Endothelial cell of umbilical vein (primary cell): ENCODE measurements at regions not wholly inside any gene's neighbourhood (a gene's known extent, or its start where the extent isn't known, plus 50 kb on each side); places are given as distances from the start of the nearest gene placed in this dataset.

Experiments used
- BruUV-seq: library from RNA; stranded (reverse); fragments of 400-500 nt; replicated peaks from 2 replicates; lab custom pipeline; 2021; lab: Mats Ljungman, UMichigan
- CTCF ChIA-PET: fragments of 300-600, 350-600 bp; sonication (Branson Sonifier 250); formaldehyde crosslinking; loops from one replicate; lab custom pipeline; 2021; ENCODE audit warnings: antibody characterized with exemption, inconsistent platforms; lab: Charles Lee
- POLR2A ChIA-PET: fragments of 300-600, 350-600 bp; sonication (Branson Sonifier 250); formaldehyde crosslinking; loops from one replicate; lab custom pipeline; 2021; ENCODE audit warnings: antibody characterized with exemption, inconsistent platforms; lab: Charles Lee
- DNase-seq: peaks from one replicate; pipeline ENCODE4 v3.0.0-alpha.2; 2011; ENCODE audit warnings: low read depth, low spot score
- FAIRE-seq: peaks from 2 replicates; lab custom pipeline; 2011; peaks lifted over from hg19 to GRCh38; lab: Jason Lieb, UNC
- H2AFZ ChIP-seq: 2 replicates; pipeline ENCODE4 v1.6.0; 2012; ENCODE audit warnings: low read depth, low read length, control low read depth, inconsistent platforms
- H3K27ac ChIP-seq: 2 replicates; pipeline ENCODE4 v1.5.1; 2011; ENCODE audit warnings: low read depth, mild to moderate bottlenecking, control low read depth, low read length, moderate library complexity; ENCODE audit not compliant: insufficient read depth
- H3K27me3 ChIP-seq, 2 experiments: 2 replicates each; pipeline versions ENCODE4 v1.6.0 to v1.6.1; 2011; ENCODE audit warnings: low read length in 2 of 2, mixed read lengths in 1 of 2; ENCODE audit not compliant: control insufficient read depth in 2 of 2, insufficient read depth in 2 of 2
- H3K36me3 ChIP-seq, 2 experiments: 2 replicates in 1 of 2; 3 replicates in 1 of 2; pipeline ENCODE4 v1.5.1; 2011; ENCODE audit warnings: low read length in 2 of 2, mild to moderate bottlenecking in 1 of 2, moderate library complexity in 1 of 2; ENCODE audit not compliant: control insufficient read depth in 2 of 2, insufficient read depth in 2 of 2; ENCODE audit errors: extremely low read depth in 1 of 2
- H3K4me1 ChIP-seq: 3 replicates; pipeline ENCODE4 v1.5.1; 2011; ENCODE audit warnings: mild to moderate bottlenecking, low read length; ENCODE audit not compliant: control insufficient read depth, insufficient read depth; ENCODE audit errors: extremely low read depth
- H3K4me2 ChIP-seq: 2 replicates; pipeline ENCODE4 v1.6.1; 2011; ENCODE audit warnings: low read length, control low read depth, mixed read lengths; ENCODE audit not compliant: insufficient read depth
- H3K4me3 ChIP-seq, 3 experiments: fragments of 200-600 bp in 1 of 3; sonication (generic), shearing (Covaris generic) in 1 of 3; replicated peaks in 1 of 3; 2 replicates each; pipeline ENCODE4 v1.5.1; 2011 to 2016; ENCODE audit warnings: control low read depth in 3 of 3, low read length in 3 of 3, mild to moderate bottlenecking in 2 of 3, inconsistent platforms in 1 of 3, low read depth in 1 of 3, moderate library complexity in 1 of 3; ENCODE audit not compliant: insufficient read depth in 1 of 3
- H3K79me2 ChIP-seq: 2 replicates; pipeline ENCODE4 v1.6.0; 2012; ENCODE audit warnings: low read length, inconsistent platforms; ENCODE audit not compliant: control insufficient read depth, insufficient read depth
- H3K9ac ChIP-seq: replicated peaks from 2 replicates; pipeline ENCODE3; 2011; ENCODE audit warnings: low read length, control low read depth; ENCODE audit not compliant: insufficient read depth; ENCODE audit errors: extremely low read depth
- H3K9me1 ChIP-seq: replicated peaks from 3 replicates; pipeline ENCODE4 v1.6.0; 2011; ENCODE audit warnings: mild to moderate bottlenecking, low read length; ENCODE audit not compliant: control insufficient read depth, insufficient read depth; ENCODE audit errors: extremely low read depth
- H3K9me3 ChIP-seq: replicated peaks from 2 replicates; pipeline ENCODE4 v1.5.1; 2012; ENCODE audit warnings: low read length, inconsistent platforms; ENCODE audit not compliant: control insufficient read depth, insufficient read depth
- H4K20me1 ChIP-seq: replicated peaks from 2 replicates; pipeline ENCODE3; 2011; ENCODE audit warnings: mild to moderate bottlenecking, low read length; ENCODE audit not compliant: control insufficient read depth, insufficient read depth; ENCODE audit errors: extremely low read depth
- CTCF ChIP-seq, 2 donors: IDR thresholded peaks; 1 replicate in 1 of 2; 2 replicates in 1 of 2; pipeline ENCODE4 v1.5.1; 2011; ENCODE audit warnings: low read length in 2 of 2, mild to moderate bottlenecking in 2 of 2, moderate library complexity in 2 of 2, control low read depth in 1 of 2, inconsistent platforms in 1 of 2, low read depth in 1 of 2; ENCODE audit not compliant: insufficient read depth in 1 of 2; ENCODE audit errors: extremely low read depth in 1 of 2
- EZH2 ChIP-seq: IDR thresholded peaks from 2 replicates; pipeline ENCODE4 v1.6.1; 2012; ENCODE audit warnings: borderline replicate concordance, low read depth, mild to moderate bottlenecking, moderate library complexity, low read length, inconsistent platforms; ENCODE audit not compliant: severe bottlenecking
- FOS ChIP-seq: IDR thresholded peaks from 2 replicates; pipeline ENCODE4 v1.6.1; 2011; ENCODE audit warnings: mild to moderate bottlenecking, low read length, moderate library complexity, borderline replicate concordance; ENCODE audit not compliant: insufficient read depth
- GATA2 ChIP-seq: IDR thresholded peaks from 2 replicates; pipeline ENCODE4 v1.7.0; 2011; ENCODE audit warnings: low read depth, mild to moderate bottlenecking, moderate library complexity, mixed read lengths, low read length; ENCODE audit not compliant: insufficient read length, insufficient read depth
- JUN ChIP-seq: IDR thresholded peaks from 2 replicates; pipeline ENCODE4 v1.6.1; 2011; ENCODE audit warnings: borderline replicate concordance, low read depth; ENCODE audit not compliant: insufficient read length, insufficient read depth
- MAX ChIP-seq: IDR thresholded peaks from 2 replicates; pipeline ENCODE4 v1.6.1; 2011; ENCODE audit not compliant: insufficient read depth, insufficient read length
- MYC ChIP-seq: IDR thresholded peaks from one replicate; pipeline ENCODE4 v1.6.1; 2011; ENCODE audit warnings: mild to moderate bottlenecking, low read depth, low read length
- POLR2A ChIP-seq: IDR thresholded peaks from 2 replicates; pipeline ENCODE4 v1.6.1; 2012; ENCODE audit warnings: low read depth, mild to moderate bottlenecking, control low read depth, low read length
- POLR2AphosphoS5 ChIP-seq: IDR thresholded peaks from 2 replicates; pipeline ENCODE4 v1.6.1; 2012; ENCODE audit warnings: low read depth, mild to moderate bottlenecking, control low read depth, low read length, moderate library complexity; ENCODE audit not compliant: insufficient read depth
- dilution Hi-C: fragments of 300-500 bp; cut with MboI; formaldehyde crosslinking; loops from one replicate; pipeline ENCODE4 v1.15.0; 2019; ENCODE audit warnings: low sequenced_read_pairs; ENCODE audit not compliant: extremely low pct_ligation_motif_present
- intact Hi-C: fragments of 100-400 bp; cut with micrococcal nuclease; formaldehyde crosslinking; loops from one replicate; pipeline ENCODE4 v1.10.0; 2022

- DNase-seq, result no peak
- BruUV-seq, result no TSS peak
- ChIA-PET CTCF (no interaction called here), POLR2A (no interaction called here)
- intact Hi-C loops, result no loop called here
- Histone ChIP-seq H3K4me1 (no peaks in the 10 kb centered on the region), H3K9me1 (no peaks in the 10 kb centered on the region), H2AFZ (no peak overlapping the region), H3K9me3 (no peaks in the 10 kb centered on the region), H3K9ac (no peak overlapping the region), H3K27me3 (no peaks in the 10 kb centered on the region), H4K20me1 (no peaks in the 10 kb centered on the region), H3K79me2 (no peaks in the 10 kb centered on the region), H3K4me3 (no peak overlapping the region), H3K4me2 (no peak overlapping the region), H3K36me3 (no peaks in the 10 kb centered on the region), H3K27ac (no peak overlapping the region)
- dilution Hi-C loops, result no loop called here
- no peak for FAIRE-seq
- TF ChIP-seq JUN (no peak), FOS (no peak), MAX (no peak)
Measured at GRCh38 chr2:154565433-154565832, 133.1 kb upstream of the KCNJ3 start.

GRCh38 chr2:154568413-154568812 is 130.1 kb upstream of the KCNJ3 start:
- H3K36me3 ChIP-seq, result no peaks in the 10 kb centered on the region
- POLR2A ChIA-PET, result no interaction called here
- no peaks in the 10 kb centered on the region for H3K79me2 ChIP-seq
- DNase-seq, result no peak
- FAIRE-seq, result no peak
- H3K9ac ChIP-seq, result no peak overlapping the region
- H3K4me3 ChIP-seq, result no peak overlapping the region
- H3K4me1 ChIP-seq, result no peaks in the 10 kb centered on the region
- no peak overlapping the region for H2AFZ ChIP-seq
- BruUV-seq, result no TSS peak
- dilution Hi-C loops (no loop called here), intact Hi-C loops (no loop called here)
- CTCF ChIA-PET, result no interaction called here
- no peak overlapping the region for H3K27ac ChIP-seq
- H3K27me3 ChIP-seq, result no peaks in the 10 kb centered on the region
- H3K9me3 ChIP-seq, result no peaks in the 10 kb centered on the region
- no peaks in the 10 kb centered on the region for H4K20me1 ChIP-seq
- TF ChIP-seq MAX (no peak), EZH2 (no peak), JUN (no peak), POLR2AphosphoS5 (no peak), CTCF (IDR thresholded peaks at IDR 0.05; ENCODE audit: extremely low read depth in 1 of 2, insufficient read depth in 1 of 2, low read depth in 1 of 2, low read length in 2 of 2) (no peak), GATA2 (no peak), MYC (no peak), POLR2A (no peak)
- H3K9me1 ChIP-seq, result no peaks in the 10 kb centered on the region
- H3K4me2 ChIP-seq, result no peak overlapping the region
